Neural progenitor cell (in vitro differentiated cells): ENCODE measurements at regions not wholly inside any gene's neighbourhood (a gene's known extent, or its start where the extent isn't known, plus 50 kb on each side); places are given as distances from the start of the nearest gene placed in this dataset.
"Not testable (repeated sequence)": the region's sequence is repeated elsewhere in the genome, so short reads cannot be mapped to it uniquely, and the experiment has no call there.

ENCODE experiments used
- DNase-seq: peaks from one replicate; pipeline ENCODE4 v3.0.0-alpha.2; 2016; ENCODE audit warnings: low spot score
- H2AFZ ChIP-seq: fragments of 200-600 bp; sonication (generic); replicated peaks from 2 replicates; pipeline ENCODE4 v1.6.1; 2016; ENCODE audit warnings: antibody characterized with exemption
- H3F3A ChIP-seq: fragments of 200-600 bp; sonication (generic); 2 replicates; pipeline ENCODE4 v1.6.1; 2016; ENCODE audit warnings: antibody characterized with exemption, low read depth
- H3K27ac ChIP-seq: fragments of 200-600 bp; sonication (generic); 2 replicates; pipeline ENCODE4 v1.5.1; 2016; ENCODE audit warnings: mild to moderate bottlenecking
- H3K27me3 ChIP-seq: fragments of 200-600 bp; sonication (generic); 2 replicates; pipeline ENCODE4 v1.6.1; 2016; ENCODE audit warnings: mild to moderate bottlenecking, moderate library complexity
- H3K36me3 ChIP-seq: fragments of 200-600 bp; sonication (generic); 2 replicates; pipeline ENCODE4 v1.5.1; 2016
- H3K4me1 ChIP-seq: fragments of 200-600 bp; sonication (generic); 2 replicates; pipeline ENCODE4 v1.6.1; 2016; ENCODE audit warnings: mixed run types
- H3K4me2 ChIP-seq: fragments of 200-600 bp; sonication (generic); 2 replicates; pipeline ENCODE4 v1.6.1; 2016
- H3K4me3 ChIP-seq: fragments of 200-600 bp; sonication (generic); 2 replicates; pipeline ENCODE4 v1.5.1; 2016
- H3K79me2 ChIP-seq: fragments of 200-600 bp; sonication (generic); 2 replicates; pipeline ENCODE4 v1.6.1; 2016; ENCODE audit warnings: low read depth
- H3K9ac ChIP-seq: fragments of 200-600 bp; sonication (generic); 2 replicates; pipeline ENCODE4 v1.6.1; 2016
- H3K9me3 ChIP-seq: fragments of 200-600 bp; sonication (generic); 2 replicates; pipeline ENCODE4 v1.5.1; 2016; ENCODE audit warnings: low read depth
- H4K20me1 ChIP-seq: fragments of 200-600 bp; sonication (generic); 2 replicates; pipeline ENCODE4 v1.6.1; 2016; ENCODE audit warnings: low read depth
- H3K27ac Mint-ChIP-seq: 3 replicates; pipeline ENCODE4 v1.8.0; 2021; ENCODE audit warnings: mixed read lengths
- H3K27me3 Mint-ChIP-seq: 2 replicates; pipeline ENCODE4 v1.8.0; 2022; ENCODE audit warnings: low read depth, mild to moderate bottlenecking, inconsistent platforms, moderate library complexity, mixed read lengths; ENCODE audit not compliant: insufficient read depth
- H3K36me3 Mint-ChIP-seq: 3 replicates; pipeline ENCODE4 v1.8.0; 2021; ENCODE audit warnings: mixed read lengths
- H3K4me1 Mint-ChIP-seq: 3 replicates; pipeline ENCODE4 v1.8.0; 2021; ENCODE audit warnings: mixed read lengths
- H3K4me3 Mint-ChIP-seq: 3 replicates; pipeline ENCODE4 v1.8.0; 2021; ENCODE audit warnings: mild to moderate bottlenecking, moderate library complexity, mixed read lengths
- H3K9me3 Mint-ChIP-seq: 3 replicates; pipeline ENCODE4 v1.8.0; 2020; ENCODE audit warnings: mixed read lengths
- EZH2 ChIP-seq: fragments of 200-600 bp; sonication (generic); IDR thresholded peaks from 2 replicates; pipeline ENCODE4 v1.6.1; 2017; ENCODE audit warnings: antibody characterized with exemption, mild to moderate bottlenecking, moderate library complexity
- EZH2phosphoT487 ChIP-seq: fragments of 200-600 bp; sonication (generic); IDR thresholded peaks from 2 replicates; pipeline ENCODE4 v1.6.1; 2017; ENCODE audit warnings: antibody characterized with exemption
- TF ChIP-seq, protein P1 (sequence below): fragments of 200-600 bp; sonication (generic); IDR thresholded peaks from 2 replicates; pipeline ENCODE4 v1.5.1; 2017; ENCODE audit warnings: antibody characterized with exemption, mild to moderate bottlenecking

DNA sequence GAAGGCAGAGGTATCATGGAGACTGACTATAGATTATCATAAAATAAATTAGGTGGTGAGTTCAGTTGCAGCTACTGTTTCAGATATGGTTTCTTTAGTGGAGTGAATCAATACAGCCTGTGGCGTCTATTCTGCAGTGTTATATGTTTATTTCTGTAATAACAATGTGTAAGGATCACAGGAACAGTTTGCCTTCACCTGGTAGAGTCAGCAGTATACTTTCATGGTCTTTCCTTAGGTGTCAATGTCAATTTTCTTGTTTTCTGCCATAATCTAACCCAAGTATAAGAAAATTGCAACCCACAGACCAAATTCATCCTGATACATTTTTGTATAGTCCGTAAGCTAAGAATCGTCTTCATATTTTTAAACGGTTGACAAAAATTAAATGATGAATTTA is 140.4 kb upstream of the ATF7IP start:
- Histone ChIP-seq H3K4me2 (no peak overlapping the region), H3K27me3 (no peaks in the 10 kb centered on the region), H3K9ac (no peak overlapping the region), H3F3A (no peaks in the 10 kb centered on the region), H3K4me1 (peaks cover 3% of the 10 kb centered on the region), H3K4me3 (no peak overlapping the region), H4K20me1 (no peaks in the 10 kb centered on the region), H2AFZ (no peak overlapping the region), H3K36me3 (no peaks in the 10 kb centered on the region), H3K79me2 (no peaks in the 10 kb centered on the region), H3K9me3 (no peaks in the 10 kb centered on the region), H3K27ac (no peak overlapping the region)
- Mint-ChIP-seq H3K36me3 (peaks cover 2% of the 10 kb centered on the region), H3K27me3 (peaks cover 2% of the 10 kb centered on the region), H3K9me3 (peaks cover 16% of the 10 kb centered on the region), H3K4me1 (no peaks in the 10 kb centered on the region), H3K27ac (no peak overlapping the region), H3K4me3 (no peak overlapping the region)
- TF ChIP-seq EZH2phosphoT487: no peak
- no peak for TF ChIP-seq EZH2
- TF ChIP-seq, protein P1, sequence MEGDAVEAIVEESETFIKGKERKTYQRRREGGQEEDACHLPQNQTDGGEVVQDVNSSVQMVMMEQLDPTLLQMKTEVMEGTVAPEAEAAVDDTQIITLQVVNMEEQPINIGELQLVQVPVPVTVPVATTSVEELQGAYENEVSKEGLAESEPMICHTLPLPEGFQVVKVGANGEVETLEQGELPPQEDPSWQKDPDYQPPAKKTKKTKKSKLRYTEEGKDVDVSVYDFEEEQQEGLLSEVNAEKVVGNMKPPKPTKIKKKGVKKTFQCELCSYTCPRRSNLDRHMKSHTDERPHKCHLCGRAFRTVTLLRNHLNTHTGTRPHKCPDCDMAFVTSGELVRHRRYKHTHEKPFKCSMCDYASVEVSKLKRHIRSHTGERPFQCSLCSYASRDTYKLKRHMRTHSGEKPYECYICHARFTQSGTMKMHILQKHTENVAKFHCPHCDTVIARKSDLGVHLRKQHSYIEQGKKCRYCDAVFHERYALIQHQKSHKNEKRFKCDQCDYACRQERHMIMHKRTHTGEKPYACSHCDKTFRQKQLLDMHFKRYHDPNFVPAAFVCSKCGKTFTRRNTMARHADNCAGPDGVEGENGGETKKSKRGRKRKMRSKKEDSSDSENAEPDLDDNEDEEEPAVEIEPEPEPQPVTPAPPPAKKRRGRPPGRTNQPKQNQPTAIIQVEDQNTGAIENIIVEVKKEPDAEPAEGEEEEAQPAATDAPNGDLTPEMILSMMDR: no peak
- DNase-seq: no peak

DNA sequence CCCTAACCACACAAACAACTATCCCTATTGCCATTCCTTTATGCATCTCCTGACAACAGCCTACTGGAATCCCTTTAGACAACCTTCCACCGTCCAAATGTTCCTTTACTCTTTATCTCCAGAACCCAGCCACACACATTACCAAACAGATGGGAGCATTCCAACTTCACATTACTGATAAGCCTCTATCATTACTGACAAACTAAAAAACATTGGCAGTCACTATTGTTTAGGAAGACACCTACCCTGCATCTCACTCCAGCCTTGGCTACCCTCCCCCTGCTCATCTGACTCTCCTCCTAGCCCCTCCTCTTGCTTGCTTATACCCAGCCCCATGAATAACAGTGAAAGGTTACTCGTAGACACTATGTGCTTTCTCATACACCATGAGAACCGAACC is 130.3 kb upstream of the ATF7IP start:
- not testable (repeated sequence) for H3K27me3 ChIP-seq, H3K4me3 Mint-ChIP-seq, H3K27ac ChIP-seq, H3K9me3 ChIP-seq, DNase-seq, H3K27ac Mint-ChIP-seq, H3K79me2 ChIP-seq, H3K4me2 ChIP-seq, H4K20me1 ChIP-seq, H3K4me3 ChIP-seq, H3K36me3 ChIP-seq, H3K36me3 Mint-ChIP-seq, H3K27me3 Mint-ChIP-seq, H3K9ac ChIP-seq, H2AFZ ChIP-seq
- H3K9me3 Mint-ChIP-seq: peaks cover 27% of the 10 kb centered on the region
- Histone ChIP-seq H3K4me1 (peaks cover 17% of the 10 kb centered on the region), H3F3A (peaks cover 10% of the 10 kb centered on the region)
- peaks cover 18% of the 10 kb centered on the region for H3K4me1 Mint-ChIP-seq

DNA sequence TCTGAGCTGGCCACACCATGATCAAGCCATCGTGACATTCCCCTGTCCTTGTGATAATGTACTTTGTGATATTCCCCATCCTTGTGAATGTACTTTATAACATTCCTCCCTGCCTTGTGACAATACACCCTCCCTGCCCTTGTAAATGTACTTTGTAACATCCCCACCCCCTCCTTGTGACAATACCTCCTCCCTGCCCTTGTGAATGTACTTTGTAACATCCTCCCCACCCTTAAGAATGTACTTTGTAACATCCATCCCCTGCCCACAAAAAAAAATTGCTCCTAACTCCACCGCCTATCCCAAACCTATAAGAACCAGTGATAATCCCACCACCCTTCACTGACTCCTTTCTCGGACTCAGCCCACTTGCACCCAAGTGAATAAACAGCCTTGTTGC is 128.8 kb upstream of the ATF7IP start:
- not testable (repeated sequence) for H3K36me3 Mint-ChIP-seq, H3K4me3 ChIP-seq, H3K27ac Mint-ChIP-seq, H3K27me3 Mint-ChIP-seq, H3K9ac ChIP-seq, DNase-seq, H3K4me3 Mint-ChIP-seq, H3K79me2 ChIP-seq, H4K20me1 ChIP-seq, H3K36me3 ChIP-seq, H3K9me3 ChIP-seq, H3K27ac ChIP-seq, H2AFZ ChIP-seq, H3K4me2 ChIP-seq, H3K27me3 ChIP-seq
- peaks cover 10% of the 10 kb centered on the region for H3F3A ChIP-seq
- Mint-ChIP-seq H3K4me1 (peaks cover 25% of the 10 kb centered on the region), H3K9me3 (peaks cover 22% of the 10 kb centered on the region)
- peaks cover 16% of the 10 kb centered on the region for H3K4me1 ChIP-seq

DNA sequence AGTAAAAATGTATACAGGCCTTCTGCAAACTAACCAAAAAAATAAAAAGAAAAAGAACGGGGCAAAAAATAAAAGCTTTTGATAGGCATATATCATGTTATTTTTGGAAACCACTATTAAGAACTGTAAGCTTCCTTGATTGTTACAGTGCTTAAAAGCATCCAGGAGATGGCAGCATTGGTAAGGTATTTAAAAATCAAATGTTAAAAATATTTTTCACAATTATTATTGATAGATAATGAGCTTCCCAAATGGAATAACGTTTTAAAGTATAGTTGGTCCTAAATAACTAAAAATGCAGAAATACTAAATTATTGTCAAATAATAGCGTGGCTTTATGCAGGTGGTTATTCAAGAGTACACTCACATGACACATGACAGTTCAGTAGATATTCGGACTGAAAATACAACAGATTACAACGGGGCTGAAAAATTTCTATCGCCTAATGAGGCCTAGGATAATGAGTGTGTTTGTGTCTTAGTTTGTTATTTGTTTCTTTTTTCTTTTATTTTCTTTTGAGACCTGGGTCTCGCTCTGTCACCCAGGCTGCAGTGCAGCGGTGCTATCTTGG is 127.2 kb upstream of the ATF7IP start:
- Histone ChIP-seq H3K36me3 (no peaks in the 10 kb centered on the region), H3K9ac (no peak overlapping the region), H3K9me3 (peaks cover 10% of the 10 kb centered on the region), H3K27me3 (no peaks in the 10 kb centered on the region), H3K79me2 (no peaks in the 10 kb centered on the region), H2AFZ (no peak overlapping the region), H3F3A (peaks cover 10% of the 10 kb centered on the region), H3K27ac (no peak overlapping the region), H3K4me3 (no peak overlapping the region), H3K4me2 (no peak overlapping the region), H3K4me1 (peaks cover 12% of the 10 kb centered on the region), H4K20me1 (no peaks in the 10 kb centered on the region)
- H3K9me3 Mint-ChIP-seq: peaks cover 16% of the 10 kb centered on the region
- no peak for DNase-seq
- TF ChIP-seq, protein P1: peak; percentile 79
- no peak for TF ChIP-seq EZH2phosphoT487
- TF ChIP-seq EZH2: no peak
- H3K4me3 Mint-ChIP-seq: no peak overlapping the region
- peaks cover 19% of the 10 kb centered on the region for H3K4me1 Mint-ChIP-seq
- no peak overlapping the region for H3K27ac Mint-ChIP-seq
- peaks cover 8% of the 10 kb centered on the region for H3K27me3 Mint-ChIP-seq
- peaks cover 4% of the 10 kb centered on the region for H3K36me3 Mint-ChIP-seq
